ENCODE measurements at regions not wholly inside any gene's neighbourhood (a gene's known extent, or its start where the extent isn't known, plus 50 kb on each side); places are given as distances from the start of the nearest gene placed in this dataset.

DNA sequence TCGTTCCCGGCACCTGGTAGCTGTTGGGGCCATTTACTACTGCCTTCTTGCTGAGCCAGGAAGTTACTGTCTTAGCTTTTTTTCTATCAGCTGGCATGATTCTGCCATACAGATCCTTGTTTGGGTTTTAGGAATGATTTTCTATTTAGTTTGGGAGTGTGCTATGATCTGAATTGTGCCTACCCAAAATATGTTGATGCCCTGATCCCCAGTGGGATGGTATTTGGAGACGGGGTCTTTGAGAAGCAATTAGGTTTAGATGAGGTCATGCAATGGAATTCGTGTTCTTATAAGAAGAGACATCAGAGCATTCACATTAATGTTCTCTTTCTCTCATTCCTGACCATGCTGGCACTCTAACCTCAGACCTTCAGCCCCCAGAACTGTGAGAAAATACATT lies 59.4 kb upstream of the HS3ST2 start:
- no TSS peak for BruUV-seq (replicated peaks)
- no peaks in the 10 kb centered on the region for H3K9me1 ChIP-seq (ENCODE audit: control insufficient read depth, insufficient read depth, low read length)
- no peak for DNase-seq (ENCODE audit: extremely low read depth in 1 of 4, low spot score in 3 of 4)
- in situ Hi-C loops (cut with MboI) (no loop called here), intact Hi-C loops (cut with micrococcal nuclease) (no loop called here)
- no peak for FAIRE-seq
- H4K20me1 ChIP-seq (replicated peaks; ENCODE audit: control insufficient read depth, insufficient read depth, low read length): no peaks in the 10 kb centered on the region
- H3K27ac ChIP-seq (ENCODE audit: extremely low read depth, low read depth, low read length): no peak overlapping the region
- no peaks in the 10 kb centered on the region for H3K79me2 ChIP-seq (ENCODE audit: control insufficient read depth, insufficient read depth, low read length)
- TF ChIP-seq EGR1 (conservative IDR thresholded peaks at IDR 0.05) (no peak), TEAD4 (IDR thresholded peaks at IDR 0.05; ENCODE audit: low read length) (no peak), TEAD4 (CRISPR knock-in tag; IDR thresholded peaks at IDR 0.05; ENCODE audit: borderline replicate concordance) (no peak), NCOA4 (IDR thresholded peaks at IDR 0.05; ENCODE audit: partially characterized antibody) (no peak), NFYB (IDR thresholded peaks at IDR 0.05; ENCODE audit: extremely low read depth, insufficient read length) (no peak)
- ChIA-PET CTCF (ENCODE audit: low intra/inter-chr PET ratio) (no interaction called here), POLR2A (no interaction called here)
- no peaks in the 10 kb centered on the region for H3K27me3 ChIP-seq (ENCODE audit: control insufficient read depth in 2 of 2, insufficient read depth in 2 of 2, low read length in 2 of 2)
- H3K36me3 ChIP-seq (ENCODE audit: control insufficient read depth, insufficient read depth, low read length): no peaks in the 10 kb centered on the region
- no peaks in the 10 kb centered on the region for H3K9me3 ChIP-seq (replicated peaks; ENCODE audit: control insufficient read depth, insufficient read depth, low read depth, low read length)
- no peak for ATAC-seq
- H2AFZ ChIP-seq (ENCODE audit: low read depth, low read length): no peak overlapping the region
- WGBS (ENCODE audit: insufficient coverage, low coverage, missing lambda C conversion rate): 0% methylated on average over 4 of the region's 4 CpGs
- no peak overlapping the region for H3K4me2 ChIP-seq (ENCODE audit: insufficient read depth, low read length)
- H3K4me1 ChIP-seq (replicated peaks in 1 of 2; ENCODE audit: control insufficient read depth in 2 of 2, insufficient read depth in 2 of 2, low read length in 2 of 2): no peaks in the 10 kb centered on the region
- no peak overlapping the region for H3K4me3 ChIP-seq
- no peak overlapping the region for H3K9ac ChIP-seq (ENCODE audit: insufficient read depth in 1 of 2, low read depth in 2 of 2, low read length in 2 of 2)

DNA sequence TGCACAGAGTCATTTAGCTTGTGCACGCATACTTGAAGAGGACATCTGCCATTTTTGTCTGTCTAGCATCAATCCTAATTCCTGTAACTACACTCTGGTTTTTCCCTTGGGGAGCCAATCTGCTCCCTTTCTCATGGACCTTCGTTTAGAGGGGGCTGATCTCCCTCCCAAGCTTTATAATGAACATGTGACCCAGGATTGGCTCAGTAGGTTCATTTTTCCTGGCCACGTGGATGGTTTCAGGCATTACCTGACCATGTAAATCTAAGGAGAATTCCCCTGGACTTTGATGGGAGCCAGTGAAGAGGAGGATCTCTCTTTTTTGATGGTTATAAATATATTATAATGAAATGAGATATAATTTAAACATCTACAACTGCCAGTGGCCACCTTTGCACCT lies 56.8 kb upstream of the HS3ST2 start:
- H3K9me3 ChIP-seq (replicated peaks; ENCODE audit: control insufficient read depth, insufficient read depth, low read depth, low read length): no peaks in the 10 kb centered on the region
- ChIA-PET CTCF (ENCODE audit: low intra/inter-chr PET ratio) (no interaction called here), POLR2A (no interaction called here)
- TF ChIP-seq ZNF561 (CRISPR knock-in tag; conservative IDR thresholded peaks at IDR 0.05) (no peak), RNF2 (IDR thresholded peaks at IDR 0.05) (no peak), NFATC3 (IDR thresholded peaks at IDR 0.05) (no peak), PYGO2 (tag; IDR thresholded peaks at IDR 0.05) (no peak)
- TF ChIP-seq, protein P1, sequence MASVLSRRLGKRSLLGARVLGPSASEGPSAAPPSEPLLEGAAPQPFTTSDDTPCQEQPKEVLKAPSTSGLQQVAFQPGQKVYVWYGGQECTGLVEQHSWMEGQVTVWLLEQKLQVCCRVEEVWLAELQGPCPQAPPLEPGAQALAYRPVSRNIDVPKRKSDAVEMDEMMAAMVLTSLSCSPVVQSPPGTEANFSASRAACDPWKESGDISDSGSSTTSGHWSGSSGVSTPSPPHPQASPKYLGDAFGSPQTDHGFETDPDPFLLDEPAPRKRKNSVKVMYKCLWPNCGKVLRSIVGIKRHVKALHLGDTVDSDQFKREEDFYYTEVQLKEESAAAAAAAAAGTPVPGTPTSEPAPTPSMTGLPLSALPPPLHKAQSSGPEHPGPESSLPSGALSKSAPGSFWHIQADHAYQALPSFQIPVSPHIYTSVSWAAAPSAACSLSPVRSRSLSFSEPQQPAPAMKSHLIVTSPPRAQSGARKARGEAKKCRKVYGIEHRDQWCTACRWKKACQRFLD (CRISPR knock-in tag; IDR thresholded peaks at IDR 0.05): no peak
- intact Hi-C loops (cut with micrococcal nuclease): no loop called here
- no peaks in the 10 kb centered on the region for H3K27me3 ChIP-seq (ENCODE audit: control insufficient read depth in 2 of 2, insufficient read depth in 2 of 2, low read length in 2 of 2)
- no peak overlapping the region for H3K9ac ChIP-seq (ENCODE audit: insufficient read depth in 1 of 2, low read depth in 2 of 2, low read length in 2 of 2)
- no peaks in the 10 kb centered on the region for H3K36me3 ChIP-seq (ENCODE audit: control insufficient read depth, insufficient read depth, low read length)
- no TSS peak for BruUV-seq (replicated peaks)
- H4K20me1 ChIP-seq (replicated peaks; ENCODE audit: control insufficient read depth, insufficient read depth, low read length): no peaks in the 10 kb centered on the region
- no peak overlapping the region for H3K4me2 ChIP-seq (ENCODE audit: insufficient read depth, low read length)
- no peaks in the 10 kb centered on the region for H3K9me1 ChIP-seq (ENCODE audit: control insufficient read depth, insufficient read depth, low read length)
- in situ Hi-C loops (cut with MboI): no loop called here
- no peaks in the 10 kb centered on the region for H3K79me2 ChIP-seq (ENCODE audit: control insufficient read depth, insufficient read depth, low read length)
- H3K4me1 ChIP-seq (replicated peaks in 1 of 2; ENCODE audit: control insufficient read depth in 2 of 2, insufficient read depth in 2 of 2, low read length in 2 of 2): no peaks in the 10 kb centered on the region
- H3K27ac ChIP-seq (ENCODE audit: extremely low read depth, low read depth, low read length): no peak overlapping the region
- no peak for FAIRE-seq
- H3K4me3 ChIP-seq: no peak overlapping the region
- WGBS (ENCODE audit: insufficient coverage, low coverage, missing lambda C conversion rate): 4% methylated on average over 3 of the region's 3 CpGs
- no peak for DNase-seq (ENCODE audit: extremely low read depth in 1 of 4, low spot score in 3 of 4)
- ATAC-seq: no peak
- H2AFZ ChIP-seq (ENCODE audit: low read depth, low read length): no peak overlapping the region

All from K562 (cell line).